Ammon's horn (tissue), 1 donor: ENCODE measurements at regions not wholly inside any gene's neighbourhood (a gene's known extent, or its start where the extent isn't known, plus 50 kb on each side); places are given as distances from the start of the nearest gene placed in this dataset.
"Not testable (repeated sequence)": the region's sequence is repeated elsewhere in the genome, so short reads cannot be mapped to it uniquely, and the experiment has no call there.

Source experiments
- DNase-seq: peaks from one replicate; pipeline ENCODE4 v3.0.0-alpha.2; 2016; ENCODE audit warnings: low spot score

GRCh38 chr1:83238654-83239053, 760.3 kb downstream of the TTLL7 start:
- DNase-seq: not testable (repeated sequence)

- DNase-seq: not testable (repeated sequence)
These were observed 779.1 kb downstream of the TTLL7 start for GRCh38 chr1:83219788-83220187.

- DNase-seq: not testable (repeated sequence)
These were observed 780.8 kb downstream of the TTLL7 start for GRCh38 chr1:83218036-83218716.

- not testable (repeated sequence) for DNase-seq
These were observed 784.6 kb downstream of the TTLL7 start for GRCh38 chr1:83214317-83214716.

- DNase-seq: not testable (repeated sequence)
These were observed 785.3 kb downstream of the TTLL7 start for GRCh38 chr1:83213648-83214047.

GRCh38 chr1:83212033-83212432, 786.9 kb downstream of the TTLL7 start:
- DNase-seq: not testable (repeated sequence)

- not testable (repeated sequence) for DNase-seq
These were observed 790.4 kb downstream of the TTLL7 start for GRCh38 chr1:83208540-83208939.

- DNase-seq: not testable (repeated sequence)
These were observed 804.3 kb downstream of the TTLL7 start for GRCh38 chr1:83194610-83195009.

GRCh38 chr1:83182033-83182728, 816.8 kb downstream of the TTLL7 start:
- not testable (repeated sequence) for DNase-seq

- not testable (repeated sequence) for DNase-seq
These were observed 818.3 kb downstream of the TTLL7 start for GRCh38 chr1:83180621-83181020.

GRCh38 chr1:83167634-83168033, 831.3 kb downstream of the TTLL7 start:
- DNase-seq: not testable (repeated sequence)

GRCh38 chr1:83163879-83164475, 835.0 kb downstream of the TTLL7 start:
- DNase-seq: peak; percentile 1

- DNase-seq: not testable (repeated sequence)
These were observed 840.0 kb downstream of the TTLL7 start for GRCh38 chr1:83158924-83159323.

GRCh38 chr1:83154306-83154705, 844.6 kb downstream of the TTLL7 start:
- not testable (repeated sequence) for DNase-seq

GRCh38 chr1:83151167-83151898, 847.6 kb downstream of the TTLL7 start:
- DNase-seq: peak; percentile 3

GRCh38 chr1:83150479-83150878, 848.5 kb downstream of the TTLL7 start:
- not testable (repeated sequence) for DNase-seq

GRCh38 chr1:83145820-83146219, 853.1 kb downstream of the TTLL7 start:
- DNase-seq: not testable (repeated sequence)

- not testable (repeated sequence) for DNase-seq
These were observed 856.1 kb downstream of the TTLL7 start for GRCh38 chr1:83142802-83143201.

GRCh38 chr1:83135524-83136157, 863.3 kb downstream of the TTLL7 start:
- not testable (repeated sequence) for DNase-seq

GRCh38 chr1:83134322-83135014, 864.5 kb downstream of the TTLL7 start:
- not testable (repeated sequence) for DNase-seq

- no peak for DNase-seq
These were observed 867.3 kb downstream of the TTLL7 start for GRCh38 chr1:83131692-83131955.
